ENCODE measurements at regions not wholly inside any gene's neighbourhood (a gene's known extent, or its start where the extent isn't known, plus 50 kb on each side); places are given as distances from the start of the nearest gene placed in this dataset.

DNA sequence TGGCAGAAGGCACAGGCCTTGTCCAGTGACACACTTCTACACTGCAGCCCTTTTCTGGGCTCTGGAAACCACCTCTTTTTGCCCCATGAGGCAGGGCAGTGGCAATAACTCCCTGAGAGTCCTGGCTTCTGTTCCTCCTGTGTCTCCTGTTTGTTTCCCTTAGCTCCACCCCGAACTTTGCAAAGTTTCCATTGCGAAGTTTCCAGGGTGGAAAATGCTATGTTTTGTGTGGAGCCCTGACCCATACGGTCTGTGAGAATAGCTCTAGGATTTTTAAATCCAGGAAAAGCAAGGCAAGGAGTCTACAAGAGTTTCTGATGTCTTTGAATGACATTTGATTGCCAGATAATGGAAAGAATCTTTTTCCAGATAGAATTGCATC is 92.2 kb upstream of the AKR1E2 start:
- no peak overlapping the region; the same call in 1 of the 2 replicates for H2AFZ ChIP-seq (ENCODE audit: low read depth, low read length)
- no peaks in the 10 kb centered on the region for H4K20me1 ChIP-seq (ENCODE audit: insufficient read depth, low read length)
- H3K27me3 ChIP-seq (ENCODE audit: insufficient read depth, low read length, poor library complexity): no peaks in the 10 kb centered on the region
- no peaks in the 10 kb centered on the region for H3K36me3 ChIP-seq (ENCODE audit: insufficient read depth, low read length)
- H3K9ac ChIP-seq (ENCODE audit: low read depth, low read length): no peak overlapping the region
- H3K4me3 ChIP-seq (ENCODE audit: low read depth in 1 of 2, low read length in 2 of 2): no peak overlapping the region
- H3K4me2 ChIP-seq (ENCODE audit: insufficient read depth, low read length): no peak overlapping the region
- no peaks in the 10 kb centered on the region for H3K9me3 ChIP-seq (ENCODE audit: insufficient read depth, low read length, severe bottlenecking)
- TF ChIP-seq CTCF (IDR thresholded peaks at IDR 0.05; ENCODE audit: borderline replicate concordance, extremely low read depth, low read length, poor library complexity, severe bottlenecking): no peak
- TF ChIP-seq EZH2 (IDR thresholded peaks at IDR 0.05; ENCODE audit: borderline replicate concordance, low read depth, low read length, severe bottlenecking): no peak
- ATAC-seq (ENCODE audit: insufficient read depth, low read depth): no peak
- no peaks in the 10 kb centered on the region for H3K79me2 ChIP-seq (ENCODE audit: insufficient read depth, low read length)
- DNase-seq: no peak
- H3K4me1 ChIP-seq (ENCODE audit: insufficient read depth, low read length): no peaks in the 10 kb centered on the region
- H3K27ac ChIP-seq (ENCODE audit: low read length): no peak overlapping the region

DNA sequence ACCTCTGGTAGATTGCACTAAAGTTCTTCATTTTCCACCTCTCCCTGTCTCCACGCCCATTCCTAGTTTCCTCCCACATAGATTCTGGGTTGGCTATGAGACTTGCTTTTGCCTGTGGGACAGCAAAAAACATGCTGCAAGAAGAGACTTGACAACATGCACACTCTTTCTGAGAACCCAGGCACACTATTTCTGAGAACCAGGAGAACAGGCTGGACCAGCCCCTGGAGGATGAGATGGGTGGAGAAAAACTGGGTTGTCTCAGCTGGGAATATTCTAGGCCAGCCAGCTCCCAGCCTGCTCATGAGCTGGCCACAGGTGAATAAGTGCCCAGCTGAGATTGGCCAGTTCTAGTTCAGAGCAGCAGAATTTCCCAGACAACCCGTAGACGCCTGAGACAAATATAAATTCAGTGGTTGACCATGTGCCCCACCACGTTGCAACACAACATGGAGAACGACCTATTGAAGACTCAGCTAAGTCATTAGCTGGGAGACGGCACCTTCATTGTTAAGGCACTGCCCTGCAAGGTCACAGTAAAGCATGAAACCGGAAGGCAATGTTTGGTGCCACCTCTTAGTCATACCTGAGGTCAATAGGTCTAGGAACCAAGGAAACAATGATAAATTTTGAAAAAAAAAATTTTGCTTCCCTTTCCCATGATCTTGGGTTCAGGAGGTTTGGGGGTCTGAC is 92.7 kb upstream of the AKR1E2 start:
- Histone ChIP-seq H3K9ac (ENCODE audit: low read depth, low read length) (no peak overlapping the region), H3K79me2 (ENCODE audit: insufficient read depth, low read length) (no peaks in the 10 kb centered on the region), H3K27me3 (ENCODE audit: insufficient read depth, low read length, poor library complexity) (no peaks in the 10 kb centered on the region), H3K4me2 (ENCODE audit: insufficient read depth, low read length) (no peak overlapping the region), H3K9me3 (ENCODE audit: insufficient read depth, low read length, severe bottlenecking) (no peaks in the 10 kb centered on the region), H3K4me3 (ENCODE audit: low read depth in 1 of 2, low read length in 2 of 2) (no peak overlapping the region), H2AFZ (ENCODE audit: low read depth, low read length) (no peak overlapping the region), H3K27ac (ENCODE audit: low read length) (no peak overlapping the region), H4K20me1 (ENCODE audit: insufficient read depth, low read length) (no peaks in the 10 kb centered on the region), H3K4me1 (ENCODE audit: insufficient read depth, low read length) (no peaks in the 10 kb centered on the region), H3K36me3 (ENCODE audit: insufficient read depth, low read length) (no peaks in the 10 kb centered on the region)
- no peak for DNase-seq
- no peak for TF ChIP-seq EZH2 (IDR thresholded peaks at IDR 0.05; ENCODE audit: borderline replicate concordance, low read depth, low read length, severe bottlenecking)
- no peak; the same call in 2 of the 3 replicates for ATAC-seq (ENCODE audit: insufficient read depth, low read depth)

DNA sequence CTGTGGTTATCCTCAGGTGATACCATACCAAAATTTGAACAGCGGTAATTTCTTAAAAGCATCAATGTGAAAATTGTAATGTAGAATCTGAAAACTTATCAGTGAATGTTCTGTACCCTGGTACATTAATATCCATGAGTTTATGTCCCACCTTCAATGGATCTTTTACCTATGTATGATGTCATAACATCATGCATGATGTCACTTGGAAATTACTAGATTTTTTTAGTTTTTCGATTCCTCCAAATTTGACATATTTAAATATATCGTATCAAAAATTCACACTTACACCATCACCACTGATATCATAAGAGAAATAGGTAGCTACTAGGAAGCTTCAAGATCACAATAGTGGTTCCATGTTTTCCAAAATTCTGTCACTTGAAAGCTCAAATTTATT is 95.0 kb upstream of the AKR1E2 start:
- no peak overlapping the region for H3K9ac ChIP-seq (ENCODE audit: low read depth, low read length)
- H3K4me1 ChIP-seq (ENCODE audit: insufficient read depth, low read length): no peaks in the 10 kb centered on the region
- H4K20me1 ChIP-seq (ENCODE audit: insufficient read depth, low read length): no peaks in the 10 kb centered on the region
- H3K9me3 ChIP-seq (ENCODE audit: insufficient read depth, low read length, severe bottlenecking): no peaks in the 10 kb centered on the region
- no peaks in the 10 kb centered on the region for H3K27me3 ChIP-seq (ENCODE audit: insufficient read depth, low read length, poor library complexity)
- H3K4me2 ChIP-seq (ENCODE audit: insufficient read depth, low read length): no peak overlapping the region
- TF ChIP-seq EZH2 (IDR thresholded peaks at IDR 0.05; ENCODE audit: borderline replicate concordance, low read depth, low read length, severe bottlenecking): no peak
- no peak for TF ChIP-seq CTCF (IDR thresholded peaks at IDR 0.05; ENCODE audit: borderline replicate concordance, extremely low read depth, low read length, poor library complexity, severe bottlenecking)
- H3K36me3 ChIP-seq (ENCODE audit: insufficient read depth, low read length): no peaks in the 10 kb centered on the region
- no peak overlapping the region for H2AFZ ChIP-seq (ENCODE audit: low read depth, low read length)
- H3K27ac ChIP-seq (ENCODE audit: low read length): no peak overlapping the region
- no peak overlapping the region for H3K4me3 ChIP-seq (ENCODE audit: low read depth in 1 of 2, low read length in 2 of 2)
- ATAC-seq (ENCODE audit: insufficient read depth, low read depth) (no peak), DNase-seq (no peak)
- no peaks in the 10 kb centered on the region for H3K79me2 ChIP-seq (ENCODE audit: insufficient read depth, low read length)

- Histone ChIP-seq H3K27ac (ENCODE audit: low read length) (no peak overlapping the region), H3K4me3 (ENCODE audit: low read depth in 1 of 2, low read length in 2 of 2) (no peak overlapping the region), H3K79me2 (ENCODE audit: insufficient read depth, low read length) (no peaks in the 10 kb centered on the region), H3K27me3 (ENCODE audit: insufficient read depth, low read length, poor library complexity) (no peaks in the 10 kb centered on the region), H3K4me1 (ENCODE audit: insufficient read depth, low read length) (no peaks in the 10 kb centered on the region), H3K4me2 (ENCODE audit: insufficient read depth, low read length) (no peak overlapping the region), H4K20me1 (ENCODE audit: insufficient read depth, low read length) (no peaks in the 10 kb centered on the region), H3K9ac (ENCODE audit: low read depth, low read length) (no peak overlapping the region), H2AFZ (ENCODE audit: low read depth, low read length) (no peak overlapping the region), H3K9me3 (ENCODE audit: insufficient read depth, low read length, severe bottlenecking) (no peaks in the 10 kb centered on the region), H3K36me3 (ENCODE audit: insufficient read depth, low read length) (no peaks in the 10 kb centered on the region)
- no peak for TF ChIP-seq EZH2 (IDR thresholded peaks at IDR 0.05; ENCODE audit: borderline replicate concordance, low read depth, low read length, severe bottlenecking)
- TF ChIP-seq CTCF (IDR thresholded peaks at IDR 0.05; ENCODE audit: borderline replicate concordance, extremely low read depth, low read length, poor library complexity, severe bottlenecking): no peak
- DNase-seq (no peak), ATAC-seq (ENCODE audit: insufficient read depth, low read depth) (no peak)
Measured at GRCh38 chr10:4725917-4726606, 99.9 kb upstream of the AKR1E2 start.

Measured in DND-41 (cell line).